Retinal pigment epithelial cell (primary cell): ENCODE measurements at regions not wholly inside any gene's neighbourhood (a gene's known extent, or its start where the extent isn't known, plus 50 kb on each side); places are given as distances from the start of the nearest gene placed in this dataset.

ENCODE experiments used
- DNase-seq: peaks from one replicate; pipeline ENCODE4 v3.0.0-alpha.2; 2010; ENCODE audit warnings: low read depth
- H3K4me3 ChIP-seq: 2 replicates; pipeline ENCODE4 v1.5.1; 2011; ENCODE audit warnings: mild to moderate bottlenecking, low read length, control low read depth, moderate library complexity
- TF ChIP-seq, protein P1 (sequence below): conservative IDR thresholded peaks from 2 replicates; pipeline ENCODE4 v1.5.1; 2011; ENCODE audit warnings: low read depth, low read length, control low read depth, inconsistent platforms

DNA sequence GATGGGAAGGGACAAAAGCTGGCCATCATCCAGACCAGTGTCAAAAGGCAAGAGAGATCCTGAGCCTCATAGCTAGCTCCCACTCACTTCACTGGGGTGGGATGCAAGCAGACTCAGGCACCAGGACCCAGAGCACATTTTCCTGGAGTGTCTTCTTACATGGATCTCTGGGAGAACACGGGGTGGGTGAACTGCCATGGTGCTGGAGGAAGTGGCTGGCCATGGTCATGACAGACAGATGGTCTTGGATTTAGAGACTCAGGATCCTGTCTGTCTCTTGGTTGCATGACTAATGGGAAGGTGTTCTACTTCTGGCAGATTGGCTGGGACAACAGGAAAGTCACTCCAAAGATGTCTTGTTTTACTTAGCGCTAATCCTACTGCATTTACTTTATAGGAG lies 311.5 kb downstream of the ATP23 start:
- TF ChIP-seq, protein P1, sequence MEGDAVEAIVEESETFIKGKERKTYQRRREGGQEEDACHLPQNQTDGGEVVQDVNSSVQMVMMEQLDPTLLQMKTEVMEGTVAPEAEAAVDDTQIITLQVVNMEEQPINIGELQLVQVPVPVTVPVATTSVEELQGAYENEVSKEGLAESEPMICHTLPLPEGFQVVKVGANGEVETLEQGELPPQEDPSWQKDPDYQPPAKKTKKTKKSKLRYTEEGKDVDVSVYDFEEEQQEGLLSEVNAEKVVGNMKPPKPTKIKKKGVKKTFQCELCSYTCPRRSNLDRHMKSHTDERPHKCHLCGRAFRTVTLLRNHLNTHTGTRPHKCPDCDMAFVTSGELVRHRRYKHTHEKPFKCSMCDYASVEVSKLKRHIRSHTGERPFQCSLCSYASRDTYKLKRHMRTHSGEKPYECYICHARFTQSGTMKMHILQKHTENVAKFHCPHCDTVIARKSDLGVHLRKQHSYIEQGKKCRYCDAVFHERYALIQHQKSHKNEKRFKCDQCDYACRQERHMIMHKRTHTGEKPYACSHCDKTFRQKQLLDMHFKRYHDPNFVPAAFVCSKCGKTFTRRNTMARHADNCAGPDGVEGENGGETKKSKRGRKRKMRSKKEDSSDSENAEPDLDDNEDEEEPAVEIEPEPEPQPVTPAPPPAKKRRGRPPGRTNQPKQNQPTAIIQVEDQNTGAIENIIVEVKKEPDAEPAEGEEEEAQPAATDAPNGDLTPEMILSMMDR: no peak
- H3K4me3 ChIP-seq: no peak overlapping the region
- no peak for DNase-seq

DNA sequence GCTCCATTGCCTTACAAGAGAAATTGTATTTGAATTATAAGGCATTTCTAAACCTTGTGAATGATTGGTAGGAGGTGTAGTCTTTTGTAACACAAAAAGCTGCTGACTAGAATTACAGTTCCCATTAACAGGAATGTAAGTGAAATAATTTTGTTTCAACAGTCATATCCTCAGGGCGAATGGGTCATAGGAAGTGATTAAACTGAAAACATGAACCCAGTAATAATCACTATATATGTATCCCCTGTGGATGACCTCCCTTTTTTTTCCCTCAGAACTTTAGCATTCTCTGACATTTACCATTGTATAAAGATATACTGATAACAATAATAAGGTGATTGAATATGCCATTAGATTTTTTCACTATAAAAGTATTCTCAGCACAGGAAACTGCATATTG lies 312.3 kb downstream of the ATP23 start:
- no peak overlapping the region for H3K4me3 ChIP-seq
- no peak for DNase-seq
- TF ChIP-seq, protein P1: no peak

DNA sequence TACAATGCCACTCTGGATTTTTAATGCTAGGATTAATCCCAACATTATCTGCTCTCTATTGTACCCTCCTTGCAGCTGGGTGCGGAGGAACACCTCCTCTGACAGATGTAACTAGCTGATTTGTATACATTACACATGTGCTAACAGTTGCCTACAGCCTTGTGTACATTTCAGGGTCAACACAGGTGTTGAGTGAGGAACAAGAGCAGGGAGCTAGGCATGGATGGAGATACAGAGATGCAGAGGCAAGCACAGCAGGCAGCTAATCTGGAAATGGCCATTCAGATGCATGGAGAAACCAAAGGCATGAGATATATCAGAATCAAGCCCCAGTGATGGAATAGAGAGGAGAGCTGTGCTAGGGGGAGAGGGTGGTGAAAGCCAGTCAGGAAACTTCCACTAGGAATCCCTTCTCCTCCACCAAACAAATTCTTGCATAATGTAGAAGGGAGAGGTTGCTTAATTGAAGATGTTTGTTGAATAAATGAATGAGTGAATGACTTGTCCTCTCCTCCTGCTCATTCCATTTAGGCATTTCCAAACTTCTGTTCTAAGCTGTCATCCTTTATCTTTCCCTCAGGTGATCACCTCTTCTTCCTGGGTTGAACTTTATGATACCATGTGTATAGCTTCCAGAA lies 313.2 kb downstream of the ATP23 start:
- no peak overlapping the region for H3K4me3 ChIP-seq
- DNase-seq: no peak
- TF ChIP-seq, protein P1: no peak

DNA sequence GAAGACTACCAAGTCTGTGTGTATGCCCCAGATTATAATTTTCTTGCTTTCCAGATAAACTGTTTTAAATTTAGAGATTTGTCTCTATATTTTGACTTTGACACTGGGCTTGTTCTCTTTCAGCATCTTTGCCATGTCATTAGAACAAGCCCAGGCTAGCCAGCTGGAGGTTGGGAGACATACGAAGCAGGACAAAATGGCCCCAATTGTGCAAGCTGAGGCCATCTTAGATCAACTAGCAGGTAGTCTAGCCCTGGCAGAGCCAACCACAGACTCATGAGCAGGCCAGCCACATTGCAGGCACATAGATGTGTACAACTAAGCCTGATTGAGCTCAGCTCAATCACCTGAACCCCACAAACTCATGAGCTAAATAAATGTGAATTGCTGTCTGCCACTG lies 321.4 kb downstream of the ATP23 start:
- H3K4me3 ChIP-seq: no peak overlapping the region
- no peak for DNase-seq
- TF ChIP-seq, protein P1: no peak

DNA sequence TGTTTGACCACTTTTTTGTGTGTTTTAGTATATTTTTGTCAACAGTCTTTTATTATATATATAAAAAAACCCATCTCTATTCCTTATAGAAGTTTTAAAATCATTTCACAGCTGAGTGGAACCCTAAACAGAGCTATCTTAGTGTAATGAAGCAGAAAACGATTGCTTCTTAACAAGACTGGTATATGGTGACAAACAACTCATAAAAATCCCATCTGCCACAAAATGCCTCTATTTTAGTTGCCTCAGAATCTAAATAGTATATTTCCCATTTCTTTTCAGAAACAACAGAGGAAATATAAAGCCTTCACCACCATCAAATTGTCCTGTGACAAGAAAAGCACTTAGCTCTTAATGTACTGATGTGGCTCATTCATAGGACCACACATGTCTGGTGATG lies 322.4 kb downstream of the ATP23 start:
- TF ChIP-seq, protein P1: no peak
- H3K4me3 ChIP-seq: no peak overlapping the region
- no peak for DNase-seq

DNA sequence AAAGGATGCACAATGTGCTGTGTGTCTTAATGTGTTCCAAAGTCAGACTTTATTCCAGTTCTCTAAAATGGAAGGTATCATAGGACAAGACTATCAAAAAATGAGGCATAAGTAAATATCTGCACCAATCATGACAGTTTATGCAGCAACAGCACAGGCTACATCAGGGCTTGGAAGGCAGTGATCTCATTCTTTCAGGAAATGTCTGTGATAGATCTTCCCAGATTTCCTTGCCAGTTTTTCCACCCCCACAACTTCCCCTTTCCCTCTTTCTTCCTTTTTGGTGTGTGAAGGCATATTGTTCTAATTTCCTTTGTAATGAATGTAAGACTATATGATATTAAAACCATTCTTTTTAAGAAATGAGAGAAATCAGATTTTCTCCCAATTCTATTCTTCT lies 326.7 kb downstream of the ATP23 start:
- TF ChIP-seq, protein P1: no peak
- no peak for DNase-seq
- no peak overlapping the region for H3K4me3 ChIP-seq

DNA sequence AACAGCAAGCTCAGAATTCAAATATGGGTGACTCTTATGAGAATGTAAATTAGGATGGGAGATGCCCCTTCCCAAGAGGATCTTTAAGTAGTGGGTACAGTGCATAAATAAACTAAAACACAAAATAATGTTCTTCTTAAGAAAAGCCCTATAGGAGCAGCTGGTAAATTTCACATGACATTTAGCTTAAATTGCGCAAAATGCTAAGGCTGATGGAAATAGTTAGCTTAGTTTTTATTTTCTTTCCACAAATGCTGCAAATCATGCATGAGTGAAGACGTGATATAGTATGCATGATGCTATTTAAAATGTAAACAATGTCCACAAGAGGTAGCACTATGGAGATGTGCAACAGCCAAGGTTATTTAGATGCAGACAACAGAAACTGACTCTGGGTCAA lies 328.1 kb downstream of the ATP23 start:
- no peak overlapping the region for H3K4me3 ChIP-seq
- TF ChIP-seq, protein P1: no peak
- DNase-seq: no peak
